SJSA1 (cell line): ENCODE measurements at regions not wholly inside any gene's neighbourhood (a gene's known extent, or its start where the extent isn't known, plus 50 kb on each side); places are given as distances from the start of the nearest gene placed in this dataset.
"Not testable (repeated sequence)": the region's sequence is repeated elsewhere in the genome, so short reads cannot be mapped to it uniquely, and the experiment has no call there.

Experiments
- DNase-seq, 2 experiments: peaks; one replicate each; pipeline ENCODE4 v3.0.0-alpha.2; 2015 to 2020; ENCODE audit warnings: low spot score in 2 of 2, low read depth in 1 of 2
- H3K27ac ChIP-seq: fragments of 250-450 bp; sonication (Bioruptor Pico); 2 replicates; pipeline ENCODE4 v1.5.1; 2020; ENCODE audit warnings: mild to moderate bottlenecking, moderate library complexity
- H3K27me3 ChIP-seq: fragments of 250-450 bp; sonication (Bioruptor Pico); replicated peaks from 2 replicates; pipeline ENCODE4 v1.5.1; 2020; ENCODE audit warnings: mild to moderate bottlenecking, moderate library complexity
- H3K36me3 ChIP-seq: fragments of 250-450 bp; sonication (Bioruptor Pico); 2 replicates; pipeline ENCODE4 v1.5.1; 2020; ENCODE audit warnings: mild to moderate bottlenecking
- H3K4me1 ChIP-seq: fragments of 250-450 bp; sonication (Bioruptor Pico); replicated peaks from 2 replicates; pipeline ENCODE4 v1.6.1; 2021; ENCODE audit warnings: mild to moderate bottlenecking
- H3K4me3 ChIP-seq: fragments of 250-450 bp; sonication (Bioruptor Pico); 2 replicates; pipeline ENCODE4 v1.5.1; 2020; ENCODE audit warnings: mild to moderate bottlenecking
- H3K9me3 ChIP-seq: fragments of 250-450 bp; sonication (Bioruptor Pico); replicated peaks from 2 replicates; pipeline ENCODE4 v1.5.1; 2020; ENCODE audit warnings: mild to moderate bottlenecking

GRCh38 chr14:43039881-43040280 is 1433.2 kb downstream of the LRFN5 start:
- Histone ChIP-seq H3K27me3 (no peaks in the 10 kb centered on the region), H3K4me1 (no peaks in the 10 kb centered on the region), H3K36me3 (no peaks in the 10 kb centered on the region), H3K9me3 (no peaks in the 10 kb centered on the region), H3K4me3 (no peak overlapping the region), H3K27ac (no peak overlapping the region)
- no peak for DNase-seq

- Histone ChIP-seq H3K27me3 (no peaks in the 10 kb centered on the region), H3K4me1 (no peaks in the 10 kb centered on the region), H3K36me3 (no peaks in the 10 kb centered on the region), H3K9me3 (no peaks in the 10 kb centered on the region), H3K4me3 (no peak overlapping the region), H3K27ac (no peak overlapping the region)
- no peak for DNase-seq
Observed at GRCh38 chr14:43031598-43031997, 1424.9 kb downstream of the LRFN5 start.

GRCh38 chr14:43022094-43022800 is 1415.6 kb downstream of the LRFN5 start:
- no peaks in the 10 kb centered on the region for H3K4me1 ChIP-seq
- H3K27me3 ChIP-seq, result no peaks in the 10 kb centered on the region
- H3K27ac ChIP-seq, result no peak overlapping the region
- no peaks in the 10 kb centered on the region for H3K36me3 ChIP-seq
- no peak for DNase-seq
- H3K4me3 ChIP-seq, result no peak overlapping the region
- no peaks in the 10 kb centered on the region for H3K9me3 ChIP-seq

- no peaks in the 10 kb centered on the region for H3K27me3 ChIP-seq
- no peaks in the 10 kb centered on the region for H3K4me1 ChIP-seq
- no peak overlapping the region for H3K4me3 ChIP-seq
- H3K27ac ChIP-seq, result no peak overlapping the region
- H3K36me3 ChIP-seq, result no peaks in the 10 kb centered on the region
- DNase-seq, result no peak
- 0 out of 2 replicates have a peak, but pooled peaks cover 3% of the 10 kb centered on the region for H3K9me3 ChIP-seq
Observed at GRCh38 chr14:43019826-43020225, 1413.2 kb downstream of the LRFN5 start.

GRCh38 chr14:43014338-43014737 is 1407.7 kb downstream of the LRFN5 start:
- Histone ChIP-seq H3K27me3 (no peaks in the 10 kb centered on the region), H3K27ac (no peak overlapping the region), H3K4me1 (no peaks in the 10 kb centered on the region), H3K36me3 (no peaks in the 10 kb centered on the region), H3K9me3 (0 out of 2 replicates have a peak, but pooled peaks cover 3% of the 10 kb centered on the region), H3K4me3 (no peak overlapping the region)
- DNase-seq, result no peak

GRCh38 chr14:43012817-43013216 is 1406.1 kb downstream of the LRFN5 start:
- Histone ChIP-seq H3K4me3 (no peak overlapping the region), H3K27me3 (no peaks in the 10 kb centered on the region), H3K36me3 (no peaks in the 10 kb centered on the region), H3K9me3 (peaks cover 3% of the 10 kb centered on the region; the same call in 1 of the 2 replicates), H3K27ac (no peak overlapping the region), H3K4me1 (no peaks in the 10 kb centered on the region)
- DNase-seq, result no peak

- no peak for DNase-seq
- H3K4me3 ChIP-seq, result no peak overlapping the region
- H3K9me3 ChIP-seq, result no peaks in the 10 kb centered on the region; the same call in 1 of the 2 replicates
- no peaks in the 10 kb centered on the region for H3K4me1 ChIP-seq
- no peaks in the 10 kb centered on the region for H3K36me3 ChIP-seq
- no peak overlapping the region for H3K27ac ChIP-seq
- no peaks in the 10 kb centered on the region for H3K27me3 ChIP-seq
Observed at GRCh38 chr14:43005807-43006206, 1399.1 kb downstream of the LRFN5 start.

GRCh38 chr14:43003845-43004244 is 1397.2 kb downstream of the LRFN5 start:
- no peak overlapping the region for H3K4me3 ChIP-seq
- no peaks in the 10 kb centered on the region for H3K27me3 ChIP-seq
- no peak for DNase-seq
- no peaks in the 10 kb centered on the region for H3K4me1 ChIP-seq
- no peaks in the 10 kb centered on the region for H3K36me3 ChIP-seq
- no peaks in the 10 kb centered on the region; the same call in 1 of the 2 replicates for H3K9me3 ChIP-seq
- H3K27ac ChIP-seq, result no peak overlapping the region

- Histone ChIP-seq H3K27ac (no peak overlapping the region), H3K4me3 (no peak overlapping the region)
Observed at GRCh38 chr14:43001731-43002130, 1395.1 kb downstream of the LRFN5 start.

GRCh38 chr14:42994051-42994736 is 1387.5 kb downstream of the LRFN5 start:
- Histone ChIP-seq H3K4me1 (no peaks in the 10 kb centered on the region), H3K4me3 (no peak overlapping the region), H3K27ac (no peak overlapping the region), H3K9me3 (no peaks in the 10 kb centered on the region), H3K27me3 (no peaks in the 10 kb centered on the region), H3K36me3 (no peaks in the 10 kb centered on the region)
- no peak for DNase-seq

More at GRCh38 chr14:43001731-43002130, 1395.1 kb downstream of the LRFN5 start:
- H3K27me3 ChIP-seq, result no peaks in the 10 kb centered on the region
- no peaks in the 10 kb centered on the region; the same call in 1 of the 2 replicates for H3K9me3 ChIP-seq
- no peaks in the 10 kb centered on the region for H3K36me3 ChIP-seq
- no peak for DNase-seq
- H3K4me1 ChIP-seq, result no peaks in the 10 kb centered on the region

GRCh38 chr14:42992930-42993329 is 1386.3 kb downstream of the LRFN5 start:
- Histone ChIP-seq H3K27me3 (no peaks in the 10 kb centered on the region), H3K4me3 (no peak overlapping the region), H3K27ac (no peak overlapping the region), H3K36me3 (no peaks in the 10 kb centered on the region), H3K9me3 (no peaks in the 10 kb centered on the region), H3K4me1 (no peaks in the 10 kb centered on the region)
- DNase-seq, result no peak

- Histone ChIP-seq H3K27me3 (no peaks in the 10 kb centered on the region), H3K4me3 (no peak overlapping the region), H3K27ac (no peak overlapping the region), H3K9me3 (no peaks in the 10 kb centered on the region), H3K4me1 (no peaks in the 10 kb centered on the region), H3K36me3 (no peaks in the 10 kb centered on the region)
- no peak for DNase-seq
Observed at GRCh38 chr14:42980419-42980818, 1373.7 kb downstream of the LRFN5 start.

- H3K27me3 ChIP-seq, H3K27ac ChIP-seq, H3K4me1 ChIP-seq, H3K36me3 ChIP-seq, H3K9me3 ChIP-seq, DNase-seq, H3K4me3 ChIP-seq: not testable (repeated sequence)
Observed at GRCh38 chr14:42973171-42973570, 1366.5 kb downstream of the LRFN5 start.

GRCh38 chr14:42965512-42965911 is 1358.8 kb downstream of the LRFN5 start:
- no peak for DNase-seq
- no peaks in the 10 kb centered on the region for H3K9me3 ChIP-seq
- H3K27me3 ChIP-seq, result no peaks in the 10 kb centered on the region

More at GRCh38 chr14:42965512-42965911, 1358.8 kb downstream of the LRFN5 start:
- Histone ChIP-seq H3K4me3 (no peak overlapping the region), H3K4me1 (no peaks in the 10 kb centered on the region), H3K27ac (no peak overlapping the region), H3K36me3 (no peaks in the 10 kb centered on the region)
